ENCODE measurements at regions not wholly inside any gene's neighbourhood (a gene's known extent, or its start where the extent isn't known, plus 50 kb on each side); places are given as distances from the start of the nearest gene placed in this dataset.
"Not testable (repeated sequence)": the region's sequence is repeated elsewhere in the genome, so short reads cannot be mapped to it uniquely, and the experiment has no call there.

GRCh38 chr3:101950510-101950909, 101.2 kb downstream of the NFKBIZ start:
- DNase-seq (ENCODE audit: low spot score) = no peak

GRCh38 chr3:101950985-101951733, 101.8 kb downstream of the NFKBIZ start:
- no peak for DNase-seq (ENCODE audit: low spot score)

GRCh38 chr3:101954361-101954760, 105.0 kb downstream of the NFKBIZ start:
- no peak for DNase-seq (ENCODE audit: low spot score)

- DNase-seq (ENCODE audit: low spot score) = no peak
Measured at GRCh38 chr3:101954936-101955335, 105.6 kb downstream of the NFKBIZ start.

- peak; percentile 27 for DNase-seq (ENCODE audit: low spot score)
Measured at GRCh38 chr3:101962055-101962454, 112.7 kb downstream of the NFKBIZ start.

GRCh38 chr3:101963902-101964362, 114.6 kb downstream of the NFKBIZ start:
- DNase-seq (ENCODE audit: low spot score) = peak; percentile 73

GRCh38 chr3:101964861-101965260, 115.5 kb downstream of the NFKBIZ start:
- DNase-seq (ENCODE audit: low spot score) = no peak

GRCh38 chr3:101966226-101966625, 116.9 kb downstream of the NFKBIZ start:
- no peak for DNase-seq (ENCODE audit: low spot score)

GRCh38 chr3:101970212-101970611, 120.9 kb downstream of the NFKBIZ start:
- DNase-seq (ENCODE audit: low spot score) = no peak

- DNase-seq (ENCODE audit: low spot score) = no peak
Measured at GRCh38 chr3:101970905-101971304, 121.6 kb downstream of the NFKBIZ start.

- no peak for DNase-seq (ENCODE audit: low spot score)
Measured at GRCh38 chr3:101972430-101973162, 123.3 kb downstream of the NFKBIZ start.

- no peak for DNase-seq (ENCODE audit: low spot score)
Measured at GRCh38 chr3:101973163-101973505, 123.8 kb downstream of the NFKBIZ start.

GRCh38 chr3:101975415-101975814, 126.1 kb downstream of the NFKBIZ start:
- not testable (repeated sequence) for DNase-seq (ENCODE audit: low spot score)

GRCh38 chr3:101976473-101976872, 127.2 kb downstream of the NFKBIZ start:
- no peak for DNase-seq (ENCODE audit: low spot score)

GRCh38 chr3:101978348-101978747, 129.0 kb downstream of the NFKBIZ start:
- DNase-seq (ENCODE audit: low spot score) = no peak

GRCh38 chr3:101979033-101979432, 129.7 kb downstream of the NFKBIZ start:
- no peak for DNase-seq (ENCODE audit: low spot score)

- no peak for DNase-seq (ENCODE audit: low spot score)
Measured at GRCh38 chr3:101984356-101984755, 135.0 kb downstream of the NFKBIZ start.

GRCh38 chr3:101988596-101988995, 139.3 kb downstream of the NFKBIZ start:
- DNase-seq (ENCODE audit: low spot score) = no peak

- no peak for DNase-seq (ENCODE audit: low spot score)
Measured at GRCh38 chr3:101989578-101990200, 140.4 kb downstream of the NFKBIZ start.

GRCh38 chr3:101992863-101993262, 143.5 kb downstream of the NFKBIZ start:
- peak; percentile 32 for DNase-seq (ENCODE audit: low spot score)

GRCh38 chr3:101994386-101994785, 145.1 kb downstream of the NFKBIZ start:
- no peak for DNase-seq (ENCODE audit: low spot score)

GRCh38 chr3:101995371-101996046, 146.2 kb downstream of the NFKBIZ start:
- DNase-seq (ENCODE audit: low spot score) = no peak

All from putamen (tissue), 1 donor.